ENCODE measurements at regions not wholly inside any gene's neighbourhood (a gene's known extent, or its start where the extent isn't known, plus 50 kb on each side); places are given as distances from the start of the nearest gene placed in this dataset.

DNA sequence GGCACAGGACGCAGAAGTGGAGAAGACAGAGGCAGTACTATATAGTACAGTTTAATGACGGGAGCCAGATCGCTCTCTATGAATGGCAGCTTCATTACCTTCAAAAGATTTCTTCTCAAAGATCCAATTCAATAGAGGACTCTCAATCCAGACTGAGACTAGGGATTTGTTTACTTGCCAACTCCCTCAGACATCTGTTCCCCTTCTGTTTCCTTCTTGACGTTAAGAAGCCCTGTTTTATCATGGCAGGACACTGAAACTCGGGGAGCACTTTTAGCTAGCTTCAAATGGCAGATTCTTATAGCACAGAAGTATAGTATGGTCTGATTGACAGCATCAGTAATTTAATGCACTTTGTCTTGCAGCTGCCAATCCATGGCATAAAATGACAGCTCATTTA is 747.3 kb upstream of the C9orf72 start:
- TF ChIP-seq, protein P1, sequence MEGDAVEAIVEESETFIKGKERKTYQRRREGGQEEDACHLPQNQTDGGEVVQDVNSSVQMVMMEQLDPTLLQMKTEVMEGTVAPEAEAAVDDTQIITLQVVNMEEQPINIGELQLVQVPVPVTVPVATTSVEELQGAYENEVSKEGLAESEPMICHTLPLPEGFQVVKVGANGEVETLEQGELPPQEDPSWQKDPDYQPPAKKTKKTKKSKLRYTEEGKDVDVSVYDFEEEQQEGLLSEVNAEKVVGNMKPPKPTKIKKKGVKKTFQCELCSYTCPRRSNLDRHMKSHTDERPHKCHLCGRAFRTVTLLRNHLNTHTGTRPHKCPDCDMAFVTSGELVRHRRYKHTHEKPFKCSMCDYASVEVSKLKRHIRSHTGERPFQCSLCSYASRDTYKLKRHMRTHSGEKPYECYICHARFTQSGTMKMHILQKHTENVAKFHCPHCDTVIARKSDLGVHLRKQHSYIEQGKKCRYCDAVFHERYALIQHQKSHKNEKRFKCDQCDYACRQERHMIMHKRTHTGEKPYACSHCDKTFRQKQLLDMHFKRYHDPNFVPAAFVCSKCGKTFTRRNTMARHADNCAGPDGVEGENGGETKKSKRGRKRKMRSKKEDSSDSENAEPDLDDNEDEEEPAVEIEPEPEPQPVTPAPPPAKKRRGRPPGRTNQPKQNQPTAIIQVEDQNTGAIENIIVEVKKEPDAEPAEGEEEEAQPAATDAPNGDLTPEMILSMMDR (optimal IDR thresholded peaks at IDR 0.05 in 1 of 3, IDR thresholded peaks at IDR 0.05 in 1 of 3, conservative IDR thresholded peaks at IDR 0.05 in 1 of 3; ENCODE audit: extremely low read depth in 1 of 3, insufficient read depth in 2 of 3, low read length in 3 of 3), result no peak
- no peak for TF ChIP-seq EZH2 (IDR thresholded peaks at IDR 0.05; ENCODE audit: low read length)

Measured in keratinocyte (primary cell).